ENCODE measurements at regions not wholly inside any gene's neighbourhood (a gene's known extent, or its start where the extent isn't known, plus 50 kb on each side); places are given as distances from the start of the nearest gene placed in this dataset.

DNA sequence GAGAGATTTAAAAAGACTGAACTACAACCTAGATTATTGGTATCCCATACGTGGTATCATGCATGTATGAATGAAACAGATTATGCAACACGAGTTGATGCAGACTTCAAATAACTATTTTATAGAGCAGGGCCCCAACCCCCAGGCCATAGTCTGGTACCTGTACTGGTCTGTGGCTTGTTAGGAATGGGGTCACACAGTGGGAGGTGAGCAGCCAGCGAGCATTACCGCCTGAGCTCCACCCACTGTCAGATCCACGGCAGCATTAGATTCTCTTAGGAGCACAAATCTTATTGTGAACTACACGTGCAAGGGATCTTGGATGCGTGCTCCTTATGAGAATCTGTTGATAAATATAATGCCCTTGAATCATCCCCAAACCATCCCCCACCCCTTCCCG is 320.2 kb downstream of the TBC1D4 start:
- no peak overlapping the region for H3K27ac ChIP-seq (ENCODE audit: insufficient read depth, low read length)
- H3K79me2 ChIP-seq (ENCODE audit: control insufficient read depth, insufficient read depth, low read length), result no peaks in the 10 kb centered on the region
- H3K27me3 ChIP-seq (ENCODE audit: control insufficient read depth, insufficient read depth, low read length), result no peaks in the 10 kb centered on the region
- DNase-seq (ENCODE audit: low read depth in 2 of 2), result no peak
- H3K9me3 ChIP-seq (ENCODE audit: control insufficient read depth, insufficient read depth, low read depth, low read length), result no peaks in the 10 kb centered on the region
- no peak overlapping the region for H3K4me3 ChIP-seq (replicated peaks in 1 of 4; ENCODE audit: control extremely low read depth in 1 of 4, insufficient read depth in 1 of 4, low read depth in 3 of 4, low read length in 4 of 4)
- no peak overlapping the region for H3K9ac ChIP-seq (ENCODE audit: insufficient read depth, low read length)
- H3K4me1 ChIP-seq (ENCODE audit: control insufficient read depth, extremely low read depth, insufficient read depth, low read length), result no peaks in the 10 kb centered on the region
- no peaks in the 10 kb centered on the region for H4K20me1 ChIP-seq (ENCODE audit: control insufficient read depth, extremely low read depth, insufficient read depth, low read length)
- TF ChIP-seq EZH2 (IDR thresholded peaks at IDR 0.05; ENCODE audit: low read length, missing control alignments), result no peak
- TF ChIP-seq, protein P1, sequence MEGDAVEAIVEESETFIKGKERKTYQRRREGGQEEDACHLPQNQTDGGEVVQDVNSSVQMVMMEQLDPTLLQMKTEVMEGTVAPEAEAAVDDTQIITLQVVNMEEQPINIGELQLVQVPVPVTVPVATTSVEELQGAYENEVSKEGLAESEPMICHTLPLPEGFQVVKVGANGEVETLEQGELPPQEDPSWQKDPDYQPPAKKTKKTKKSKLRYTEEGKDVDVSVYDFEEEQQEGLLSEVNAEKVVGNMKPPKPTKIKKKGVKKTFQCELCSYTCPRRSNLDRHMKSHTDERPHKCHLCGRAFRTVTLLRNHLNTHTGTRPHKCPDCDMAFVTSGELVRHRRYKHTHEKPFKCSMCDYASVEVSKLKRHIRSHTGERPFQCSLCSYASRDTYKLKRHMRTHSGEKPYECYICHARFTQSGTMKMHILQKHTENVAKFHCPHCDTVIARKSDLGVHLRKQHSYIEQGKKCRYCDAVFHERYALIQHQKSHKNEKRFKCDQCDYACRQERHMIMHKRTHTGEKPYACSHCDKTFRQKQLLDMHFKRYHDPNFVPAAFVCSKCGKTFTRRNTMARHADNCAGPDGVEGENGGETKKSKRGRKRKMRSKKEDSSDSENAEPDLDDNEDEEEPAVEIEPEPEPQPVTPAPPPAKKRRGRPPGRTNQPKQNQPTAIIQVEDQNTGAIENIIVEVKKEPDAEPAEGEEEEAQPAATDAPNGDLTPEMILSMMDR (conservative IDR thresholded peaks at IDR 0.05 in 1 of 2, IDR thresholded peaks at IDR 0.05 in 1 of 2; ENCODE audit: low read depth in 1 of 2, low read length in 2 of 2), result no peak
- H3K36me3 ChIP-seq (ENCODE audit: control insufficient read depth, insufficient read depth, low read length), result no peaks in the 10 kb centered on the region
- no peak overlapping the region for H2AFZ ChIP-seq (ENCODE audit: low read length)
- H3K4me2 ChIP-seq (ENCODE audit: extremely low read depth, insufficient read depth, low read length), result no peak overlapping the region

DNA sequence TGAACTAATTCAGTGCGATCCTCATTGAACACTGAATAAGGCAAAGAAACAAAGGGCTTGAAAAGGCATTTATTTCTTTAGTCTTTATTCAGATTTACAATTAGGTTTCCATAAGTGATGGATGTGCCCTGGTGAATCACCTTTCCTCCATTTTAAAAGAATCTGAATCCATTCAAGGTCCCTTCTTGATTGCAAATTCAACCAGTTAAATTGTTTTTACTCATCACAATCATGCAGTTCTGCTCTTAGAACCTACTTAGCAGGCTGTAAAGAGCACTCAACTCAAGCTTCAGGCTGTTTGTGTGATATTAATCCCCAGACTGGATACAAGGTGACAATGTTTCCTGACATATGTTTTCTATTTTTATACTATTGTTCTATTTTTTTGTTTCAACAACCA is 321.0 kb downstream of the TBC1D4 start:
- H3K27me3 ChIP-seq (ENCODE audit: control insufficient read depth, insufficient read depth, low read length), result no peaks in the 10 kb centered on the region
- no peaks in the 10 kb centered on the region for H4K20me1 ChIP-seq (ENCODE audit: control insufficient read depth, extremely low read depth, insufficient read depth, low read length)
- no peaks in the 10 kb centered on the region for H3K9me3 ChIP-seq (ENCODE audit: control insufficient read depth, insufficient read depth, low read depth, low read length)
- H3K9ac ChIP-seq (ENCODE audit: insufficient read depth, low read length), result no peak overlapping the region
- H3K36me3 ChIP-seq (ENCODE audit: control insufficient read depth, insufficient read depth, low read length), result no peaks in the 10 kb centered on the region
- no peak overlapping the region for H3K27ac ChIP-seq (ENCODE audit: insufficient read depth, low read length)
- no peak overlapping the region for H3K4me3 ChIP-seq (replicated peaks in 1 of 4; ENCODE audit: control extremely low read depth in 1 of 4, insufficient read depth in 1 of 4, low read depth in 3 of 4, low read length in 4 of 4)
- H3K79me2 ChIP-seq (ENCODE audit: control insufficient read depth, insufficient read depth, low read length), result no peaks in the 10 kb centered on the region
- no peaks in the 10 kb centered on the region for H3K4me1 ChIP-seq (ENCODE audit: control insufficient read depth, extremely low read depth, insufficient read depth, low read length)
- no peak for DNase-seq (ENCODE audit: low read depth in 2 of 2)
- no peak overlapping the region for H2AFZ ChIP-seq (ENCODE audit: low read length)
- TF ChIP-seq, protein P1 (conservative IDR thresholded peaks at IDR 0.05 in 1 of 2, IDR thresholded peaks at IDR 0.05 in 1 of 2; ENCODE audit: low read depth in 1 of 2, low read length in 2 of 2), result no peak
- no peak for TF ChIP-seq EZH2 (IDR thresholded peaks at IDR 0.05; ENCODE audit: low read length, missing control alignments)
- H3K4me2 ChIP-seq (ENCODE audit: extremely low read depth, insufficient read depth, low read length), result no peak overlapping the region

DNA sequence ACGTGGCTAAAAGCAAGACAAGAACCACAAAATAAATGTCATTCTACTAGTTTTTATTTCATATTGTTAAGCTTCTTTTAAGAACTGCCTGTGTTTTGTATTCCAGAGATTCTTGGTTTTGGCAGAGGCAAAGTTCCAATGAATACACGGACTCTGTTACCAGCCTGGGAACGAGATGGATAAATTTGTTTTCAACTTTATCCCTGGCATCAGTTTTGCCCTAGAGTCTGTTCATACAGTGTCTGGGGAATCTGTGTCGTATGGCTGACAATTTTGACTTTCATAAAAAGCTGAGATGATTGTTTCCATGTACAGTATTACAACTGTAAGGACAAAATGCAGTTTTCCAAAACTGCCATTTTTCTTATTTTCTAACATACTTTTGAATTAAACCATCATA is 327.6 kb downstream of the TBC1D4 start:
- H3K79me2 ChIP-seq (ENCODE audit: control insufficient read depth, insufficient read depth, low read length), result no peaks in the 10 kb centered on the region
- TF ChIP-seq, protein P1 (conservative IDR thresholded peaks at IDR 0.05 in 1 of 2, IDR thresholded peaks at IDR 0.05 in 1 of 2; ENCODE audit: low read depth in 1 of 2, low read length in 2 of 2), result no peak
- no peaks in the 10 kb centered on the region for H3K36me3 ChIP-seq (ENCODE audit: control insufficient read depth, insufficient read depth, low read length)
- DNase-seq (ENCODE audit: low read depth in 2 of 2), result no peak
- no peak overlapping the region for H3K9ac ChIP-seq (ENCODE audit: insufficient read depth, low read length)
- H3K4me3 ChIP-seq (replicated peaks in 1 of 4; ENCODE audit: control extremely low read depth in 1 of 4, insufficient read depth in 1 of 4, low read depth in 3 of 4, low read length in 4 of 4), result no peak overlapping the region
- H3K27ac ChIP-seq (ENCODE audit: insufficient read depth, low read length), result no peak overlapping the region
- H3K4me1 ChIP-seq (ENCODE audit: control insufficient read depth, extremely low read depth, insufficient read depth, low read length), result no peaks in the 10 kb centered on the region
- no peaks in the 10 kb centered on the region for H4K20me1 ChIP-seq (ENCODE audit: control insufficient read depth, extremely low read depth, insufficient read depth, low read length)
- H3K9me3 ChIP-seq (ENCODE audit: control insufficient read depth, insufficient read depth, low read depth, low read length), result no peaks in the 10 kb centered on the region
- no peak overlapping the region for H3K4me2 ChIP-seq (ENCODE audit: extremely low read depth, insufficient read depth, low read length)
- no peaks in the 10 kb centered on the region for H3K27me3 ChIP-seq (ENCODE audit: control insufficient read depth, insufficient read depth, low read length)
- no peak overlapping the region for H2AFZ ChIP-seq (ENCODE audit: low read length)

Measured in fibroblast of lung (primary cell).